ENCODE measurements at regions not wholly inside any gene's neighbourhood (a gene's known extent, or its start where the extent isn't known, plus 50 kb on each side); places are given as distances from the start of the nearest gene placed in this dataset.

- no peak for TF ChIP-seq CTCF (IDR thresholded peaks at IDR 0.05)
- no peak for TF ChIP-seq POLR2A (IDR thresholded peaks at IDR 0.05)
Observed at GRCh38 chr5:91503321-91503720, 120.2 kb upstream of the ARRDC3 start.
